Liver (tissue), 3 donors: ENCODE measurements at regions not wholly inside any gene's neighbourhood (a gene's known extent, or its start where the extent isn't known, plus 50 kb on each side); places are given as distances from the start of the nearest gene placed in this dataset.

Experiments used
- ATF3 ChIP-seq: IDR thresholded peaks from 2 replicates; pipeline ENCODE4 v1.6.1; 2016; ENCODE audit warnings: antibody characterized with exemption
- CTCF ChIP-seq: fragments of 150-350 bp; IDR thresholded peaks from 2 replicates; pipeline ENCODE4 v1.5.1; 2017; ENCODE audit warnings: improper control_type of control experiment, low read depth, low read length; ENCODE audit not compliant: missing input control
- EGR1 ChIP-seq, 2 donors: IDR thresholded peaks; 2 replicates each; pipeline ENCODE4 v1.6.1; 2016 to 2018; ENCODE audit warnings: antibody characterized with exemption in 2 of 2, low read depth in 2 of 2
- FOXA1 ChIP-seq: IDR thresholded peaks from 2 replicates; pipeline ENCODE4 v1.6.1; 2016; ENCODE audit warnings: antibody characterized with exemption
- GABPA ChIP-seq, 2 donors: IDR thresholded peaks in 1 of 2; conservative IDR thresholded peaks in 1 of 2; 2 replicates each; pipeline ENCODE4 v1.6.1; 2016; ENCODE audit warnings: antibody characterized with exemption in 2 of 2, mild to moderate bottlenecking in 1 of 2, moderate library complexity in 1 of 2
- JUND ChIP-seq, 2 donors: IDR thresholded peaks; 2 replicates each; pipeline ENCODE4 v1.6.1; 2016; ENCODE audit warnings: antibody characterized with exemption in 2 of 2
- MAX ChIP-seq: IDR thresholded peaks from 2 replicates; pipeline ENCODE4 v1.6.1; 2016; ENCODE audit warnings: antibody characterized with exemption
- NR2F2 ChIP-seq: IDR thresholded peaks from 2 replicates; pipeline ENCODE4 v1.6.1; 2016; ENCODE audit warnings: antibody characterized with exemption
- RAD21 ChIP-seq, 2 donors: IDR thresholded peaks; 2 replicates each; pipeline ENCODE4 v1.6.1; 2016; ENCODE audit warnings: antibody characterized with exemption in 2 of 2, mild to moderate bottlenecking in 2 of 2
- REST ChIP-seq: IDR thresholded peaks from 2 replicates; pipeline ENCODE4 v1.6.1; 2016; ENCODE audit warnings: antibody characterized with exemption, mild to moderate bottlenecking
- RXRA ChIP-seq, 2 donors: IDR thresholded peaks; 2 replicates each; pipeline ENCODE4 v1.6.1; 2017 to 2018; ENCODE audit warnings: antibody characterized with exemption in 2 of 2, mild to moderate bottlenecking in 1 of 2
- TAF1 ChIP-seq: conservative IDR thresholded peaks from 2 replicates; pipeline ENCODE4 v1.6.1; 2016; ENCODE audit warnings: antibody characterized with exemption, mild to moderate bottlenecking
- YY1 ChIP-seq: IDR thresholded peaks from 2 replicates; pipeline ENCODE4 v1.6.1; 2016; ENCODE audit warnings: antibody characterized with exemption, mild to moderate bottlenecking
- ZBTB33 ChIP-seq: IDR thresholded peaks from 2 replicates; pipeline ENCODE4 v1.6.1; 2016; ENCODE audit warnings: antibody characterized with exemption
- donor health status: healthy.
- donor health status: healthy.

- no peak for TF ChIP-seq CTCF
- no peak for TF ChIP-seq REST
- TF ChIP-seq TAF1, result no peak
- no peak for TF ChIP-seq EGR1 (IDR thresholded peaks at IDR 0.05; ENCODE audit: low read depth in 2 of 2)
- no peak for TF ChIP-seq MAX
- TF ChIP-seq JUND (IDR thresholded peaks at IDR 0.05), result no peak
- TF ChIP-seq YY1, result no peak
- no peak for TF ChIP-seq ATF3
- no peak for TF ChIP-seq GABPA (IDR thresholded peaks at IDR 0.05 in 1 of 2, conservative IDR thresholded peaks at IDR 0.05 in 1 of 2)
- no peak for TF ChIP-seq RXRA (IDR thresholded peaks at IDR 0.05)
- no peak for TF ChIP-seq FOXA1
- no peak for TF ChIP-seq ZBTB33
- no peak for TF ChIP-seq RAD21 (IDR thresholded peaks at IDR 0.05)
- no peak for TF ChIP-seq NR2F2
Measured at GRCh38 chr17:6240601-6241000, 170.4 kb downstream of the WSCD1 start.
